ENCODE measurements at regions not wholly inside any gene's neighbourhood (a gene's known extent, or its start where the extent isn't known, plus 50 kb on each side); places are given as distances from the start of the nearest gene placed in this dataset.

- no peak for DNase-seq (ENCODE audit: low spot score)
- no peak overlapping the region for H3K27ac Mint-ChIP-seq (ENCODE audit: unreplicated experiment)
- H3K27me3 Mint-ChIP-seq (ENCODE audit: unreplicated experiment) = no peaks in the 10 kb centered on the region
- TF ChIP-seq CTCF (IDR thresholded peaks at IDR 0.05; ENCODE audit: unreplicated experiment) = no peak
- no peaks in the 10 kb centered on the region for H3K36me3 Mint-ChIP-seq (ENCODE audit: low read depth, unreplicated experiment)
- H3K4me1 Mint-ChIP-seq (ENCODE audit: unreplicated experiment) = peaks cover 12% of the 10 kb centered on the region
- H3K4me3 Mint-ChIP-seq (ENCODE audit: unreplicated experiment) = no peak overlapping the region
- no peaks in the 10 kb centered on the region for H3K9me3 Mint-ChIP-seq (ENCODE audit: unreplicated experiment)
Observed at GRCh38 chr5:104299998-104300706, 737.6 kb upstream of the NUDT12 start.

GRCh38 chr5:104298518-104298917 lies 735.9 kb upstream of the NUDT12 start:
- H3K4me1 Mint-ChIP-seq (ENCODE audit: unreplicated experiment) = peaks cover 10% of the 10 kb centered on the region
- no peak overlapping the region for H3K4me3 Mint-ChIP-seq (ENCODE audit: unreplicated experiment)
- no peak overlapping the region for H3K27ac Mint-ChIP-seq (ENCODE audit: unreplicated experiment)
- no peak for TF ChIP-seq CTCF (IDR thresholded peaks at IDR 0.05; ENCODE audit: unreplicated experiment)
- DNase-seq (ENCODE audit: low spot score) = no peak
- H3K36me3 Mint-ChIP-seq (ENCODE audit: low read depth, unreplicated experiment) = no peaks in the 10 kb centered on the region
- H3K9me3 Mint-ChIP-seq (ENCODE audit: unreplicated experiment) = no peaks in the 10 kb centered on the region
- no peaks in the 10 kb centered on the region for H3K27me3 Mint-ChIP-seq (ENCODE audit: unreplicated experiment)

- H3K4me3 Mint-ChIP-seq (ENCODE audit: unreplicated experiment) = no peak overlapping the region
- no peaks in the 10 kb centered on the region for H3K36me3 Mint-ChIP-seq (ENCODE audit: low read depth, unreplicated experiment)
- no peaks in the 10 kb centered on the region for H3K9me3 Mint-ChIP-seq (ENCODE audit: unreplicated experiment)
- no peak overlapping the region for H3K27ac Mint-ChIP-seq (ENCODE audit: unreplicated experiment)
- no peak for DNase-seq (ENCODE audit: low spot score)
- H3K4me1 Mint-ChIP-seq (ENCODE audit: unreplicated experiment) = peaks cover 6% of the 10 kb centered on the region
- no peak for TF ChIP-seq CTCF (IDR thresholded peaks at IDR 0.05; ENCODE audit: unreplicated experiment)
- H3K27me3 Mint-ChIP-seq (ENCODE audit: unreplicated experiment) = no peaks in the 10 kb centered on the region
Observed at GRCh38 chr5:104297076-104297475, 734.5 kb upstream of the NUDT12 start.

GRCh38 chr5:104295991-104296390 lies 733.4 kb upstream of the NUDT12 start:
- Mint-ChIP-seq H3K27me3 (ENCODE audit: unreplicated experiment) (no peaks in the 10 kb centered on the region), H3K27ac (ENCODE audit: unreplicated experiment) (no peak overlapping the region)

More at GRCh38 chr5:104295991-104296390, 733.4 kb upstream of the NUDT12 start:
- no peak for DNase-seq (ENCODE audit: low spot score)
- Mint-ChIP-seq H3K36me3 (ENCODE audit: low read depth, unreplicated experiment) (no peaks in the 10 kb centered on the region), H3K9me3 (ENCODE audit: unreplicated experiment) (no peaks in the 10 kb centered on the region), H3K4me3 (ENCODE audit: unreplicated experiment) (no peak overlapping the region), H3K4me1 (ENCODE audit: unreplicated experiment) (no peaks in the 10 kb centered on the region)
- no peak for TF ChIP-seq CTCF (IDR thresholded peaks at IDR 0.05; ENCODE audit: unreplicated experiment)

Measured in endothelial cell (in vitro differentiated cells).